K562 (cell line): ENCODE measurements at regions not wholly inside any gene's neighbourhood (a gene's known extent, or its start where the extent isn't known, plus 50 kb on each side); places are given as distances from the start of the nearest gene placed in this dataset.

Experiments used
- ATAC-seq: fragments of 200-7000 bp; cut with Tn5 transposase; 3 replicates; pipeline ENCODE4 v1.9.1; 2020; ENCODE audit warnings: moderate library complexity
- BruUV-seq: library from RNA; stranded (reverse); fragments of 400-500 nt; replicated peaks from 2 replicates; lab custom pipeline; 2021; lab: Mats Ljungman, UMichigan
- CTCF ChIA-PET: fragments of 300-600 bp; formaldehyde crosslinking; extraction: SDS; loops from one replicate; lab custom pipeline; 2021; ENCODE audit warnings: low intra/inter-chr PET ratio; lab: Yijun Ruan, JAX
- POLR2A ChIA-PET: fragments of 300-600, 350-650 bp; sonication (Branson Sonifier 250); formaldehyde crosslinking; extraction: SDS; loops from one replicate; lab custom pipeline; 2021; ENCODE audit warnings: antibody characterized with exemption, inconsistent platforms; lab: Yijun Ruan, JAX
- DNase-seq, 4 experiments: peaks; one replicate each; pipeline versions ENCODE4 v3.0.0 to v3.0.0-alpha.2; 2011 to 2018; ENCODE audit warnings: low spot score in 3 of 4, mixed read lengths in 3 of 4; ENCODE audit errors: extremely low read depth in 1 of 4
- FAIRE-seq: peaks from 2 replicates; lab custom pipeline; 2011; peaks lifted over from hg19 to GRCh38; lab: Jason Lieb, UNC
- H2AFZ ChIP-seq: 2 replicates; pipeline ENCODE4 v1.6.0; 2011; ENCODE audit warnings: low read depth, low read length, control low read depth, inconsistent platforms
- H3K27ac ChIP-seq: fragments of 200-600 bp; 3 replicates; pipeline ENCODE4 v1.8.0; 2011; ENCODE audit warnings: low read depth, mild to moderate bottlenecking, control low read depth, inconsistent platforms, low read length, moderate library complexity, mixed read lengths; ENCODE audit errors: extremely low read depth
- H3K27me3 ChIP-seq, 2 experiments: fragments of 300-600 bp in 1 of 2; 2 replicates in 1 of 2; 3 replicates in 1 of 2; pipeline versions ENCODE4 v1.6.0 to v1.8.0; 2011; ENCODE audit warnings: inconsistent platforms in 2 of 2, low read length in 2 of 2, mild to moderate bottlenecking in 1 of 2, mixed read lengths in 1 of 2, moderate library complexity in 1 of 2; ENCODE audit not compliant: control insufficient read depth in 2 of 2, insufficient read depth in 2 of 2
- H3K36me3 ChIP-seq: fragments of 300-600 bp; 3 replicates; pipeline ENCODE4 v1.8.0; 2011; ENCODE audit warnings: mild to moderate bottlenecking, low read length, inconsistent platforms; ENCODE audit not compliant: control insufficient read depth, insufficient read depth
- H3K4me1 ChIP-seq, 2 experiments: fragments of 200-600 bp in 1 of 2; replicated peaks in 1 of 2; 2 replicates in 1 of 2; 3 replicates in 1 of 2; pipeline versions ENCODE4 v1.5.1 to v1.8.0; 2011; ENCODE audit warnings: inconsistent platforms in 2 of 2, low read length in 2 of 2, mild to moderate bottlenecking in 1 of 2, mixed read lengths in 1 of 2, moderate library complexity in 1 of 2; ENCODE audit not compliant: control insufficient read depth in 2 of 2, insufficient read depth in 2 of 2
- H3K4me2 ChIP-seq: 2 replicates; pipeline ENCODE4 v1.6.1; 2011; ENCODE audit warnings: low read length, control low read depth, inconsistent platforms, mixed read lengths; ENCODE audit not compliant: insufficient read depth
- H3K4me3 ChIP-seq: fragments of 200-600 bp; sonication (generic), shearing (Covaris generic); 2 replicates; pipeline ENCODE4 v1.5.1; 2016; ENCODE audit warnings: control low read depth, inconsistent platforms
- H3K79me2 ChIP-seq: fragments of 200-600 bp; 3 replicates; pipeline ENCODE4 v1.8.0; 2011; ENCODE audit warnings: low read length, inconsistent platforms; ENCODE audit not compliant: control insufficient read depth, insufficient read depth
- H3K9ac ChIP-seq, 2 experiments: 2 replicates each; pipeline versions ENCODE4 v1.6.0 to v1.6.1; 2011; ENCODE audit warnings: low read depth in 2 of 2, low read length in 2 of 2, control low read depth in 1 of 2, inconsistent platforms in 1 of 2, mild to moderate bottlenecking in 1 of 2, mixed read lengths in 1 of 2; ENCODE audit not compliant: insufficient read depth in 1 of 2
- H3K9me1 ChIP-seq: one replicate; pipeline ENCODE4 v1.6.0; 2011; ENCODE audit warnings: inconsistent platforms, mild to moderate bottlenecking, low read length, moderate library complexity; ENCODE audit not compliant: control insufficient read depth, insufficient read depth
- H3K9me3 ChIP-seq: replicated peaks from 2 replicates; pipeline ENCODE4 v1.5.1; 2011; ENCODE audit warnings: low read depth, low read length, inconsistent platforms; ENCODE audit not compliant: control insufficient read depth, insufficient read depth
- H4K20me1 ChIP-seq: replicated peaks from 2 replicates; pipeline ENCODE4 v1.6.1; 2011; ENCODE audit warnings: low read length, inconsistent platforms, mixed read lengths; ENCODE audit not compliant: control insufficient read depth, insufficient read depth
- RBM39 ChIP-seq: fragments of 200-400 bp; formaldehyde crosslinking; optimal IDR thresholded peaks from 2 replicates; pipeline ENCODE3; 2018; ENCODE audit warnings: low read depth, low read length
- RHOXF2B ChIP-seq: fragments of 250-450 bp; sonication (Bioruptor Pico); conservative IDR thresholded peaks from 2 replicates; pipeline ENCODE4 v1.5.1; 2021
- ZMIZ1 ChIP-seq, 2 experiments: fragments of 150-350 bp in 1 of 2; IDR thresholded peaks; 2 replicates each; pipeline ENCODE4 v1.6.1; 2012 to 2016; ENCODE audit warnings: low read depth in 2 of 2, low read length in 2 of 2, mild to moderate bottlenecking in 1 of 2, moderate library complexity in 1 of 2
- ZNF143 ChIP-seq: sonication (generic); formaldehyde crosslinking; IDR thresholded peaks from 2 replicates; pipeline ENCODE4 v1.9.0; 2022; ENCODE audit warnings: mild to moderate bottlenecking, missing genetic modification reagents
- WGBS: fragments of 100-300 bp; shearing (Covaris generic); methylation state at CpG from one replicate; pipeline ENCODE4 v1.1.6; 2016; ENCODE audit warnings: low coverage, mixed read lengths; ENCODE audit not compliant: insufficient coverage; ENCODE audit errors: missing lambda C conversion rate; 5-methylcytosine and 5-hydroxymethylcytosine counted together
- in situ Hi-C: fragments of 300-500 bp; cut with MboI; formaldehyde crosslinking; loops from 4 replicates; pipeline ENCODE4 v1.15.0; 2018; ENCODE audit warnings: inconsistent platforms, mixed read lengths
- intact Hi-C: fragments of 100-400 bp; cut with micrococcal nuclease; formaldehyde crosslinking; loops from 2 replicates; pipeline ENCODE4 v1.14.2; 2022

DNA sequence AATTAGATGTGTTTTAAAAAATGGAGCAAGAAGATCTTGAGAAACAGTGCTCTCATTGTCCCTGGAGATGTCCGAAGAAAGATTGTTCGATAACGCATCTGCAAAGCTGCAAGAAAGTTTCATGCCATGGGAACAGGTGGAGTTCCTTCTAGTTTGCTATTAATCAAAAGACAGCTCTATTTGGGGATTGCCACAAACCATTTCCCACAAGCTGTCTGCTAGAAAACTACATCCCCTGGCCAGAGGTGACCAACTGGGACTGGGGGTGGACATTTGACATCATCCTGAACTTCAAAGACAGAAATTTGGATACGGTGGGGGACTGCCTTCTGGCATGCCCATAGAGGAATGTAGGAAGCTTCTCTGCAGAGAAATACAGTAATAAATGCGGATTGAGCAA lies 50.8 kb upstream of the OSMR start:
- no peak overlapping the region for H3K4me2 ChIP-seq
- H2AFZ ChIP-seq: no peak overlapping the region
- H3K27ac ChIP-seq: no peak overlapping the region
- H3K9ac ChIP-seq: no peak overlapping the region
- DNase-seq: no peak
- H3K9me3 ChIP-seq: no peaks in the 10 kb centered on the region
- no peaks in the 10 kb centered on the region for H3K9me1 ChIP-seq
- peaks cover 0 to 5% of the 10 kb centered on the region in 2 experiments; a peak in 3 of 5 replicates for H3K4me1 ChIP-seq
- CTCF ChIA-PET: no interaction called here
- peaks cover 0 to 4% of the 10 kb centered on the region in 2 experiments; a peak in 1 of 5 replicates for H3K27me3 ChIP-seq
- no peak for ATAC-seq
- TF ChIP-seq ZMIZ1 (IDR thresholded peaks at IDR 0.05; ENCODE audit: low read depth in 2 of 2, low read length in 2 of 2): no peak
- TF ChIP-seq RBM39: no peak
- no peak for TF ChIP-seq ZNF143
- TF ChIP-seq RHOXF2B: no peak
- no peaks in the 10 kb centered on the region for H3K79me2 ChIP-seq
- H3K4me3 ChIP-seq: no peak overlapping the region
- intact Hi-C loops (no loop called here), in situ Hi-C loops (no loop called here)
- H4K20me1 ChIP-seq: no peaks in the 10 kb centered on the region
- WGBS: 10% methylated on average over 5 of the region's 5 CpGs
- POLR2A ChIA-PET: interaction anchor here (0.7 kb wide), 1 partner anchor 1025 kb away, joined by 3 read pairs; no protein-coding TSS in a partner anchor
- no peaks in the 10 kb centered on the region for H3K36me3 ChIP-seq
- no peak for FAIRE-seq
- BruUV-seq: no TSS peak
